Aorta (tissue), 5 donors: ENCODE measurements at regions not wholly inside any gene's neighbourhood (a gene's known extent, or its start where the extent isn't known, plus 50 kb on each side); places are given as distances from the start of the nearest gene placed in this dataset.
"Not testable (repeated sequence)": the region's sequence is repeated elsewhere in the genome, so short reads cannot be mapped to it uniquely, and the experiment has no call there.

Experiments
- ATAC-seq: fragments of 200-7000 bp; cut with Tn5 transposase; one replicate; pipeline ENCODE4 v1.9.1; 2022; ENCODE audit warnings: moderate library complexity; ENCODE audit not compliant: low FRiP score
- DNase-seq, 2 donors: peaks; one replicate each; pipeline ENCODE4 v3.0.0-alpha.2; 2020
- H3K27ac ChIP-seq, 2 donors: one replicate each; pipeline ENCODE4 v1.5.1; 2013; ENCODE audit warnings: low read length in 2 of 2, mild to moderate bottlenecking in 2 of 2, moderate library complexity in 2 of 2, control low read depth in 1 of 2, inconsistent platforms in 1 of 2, low read depth in 1 of 2
- H3K27me3 ChIP-seq, 2 donors: one replicate each; pipeline ENCODE4 v1.6.1; 2013; ENCODE audit warnings: control low read depth in 1 of 2, low read length in 1 of 2, mild to moderate bottlenecking in 1 of 2, moderate library complexity in 1 of 2; ENCODE audit not compliant: insufficient read depth in 2 of 2, control insufficient read depth in 1 of 2
- H3K36me3 ChIP-seq, 2 donors: one replicate each; pipeline ENCODE4 v1.6.1; 2013; ENCODE audit warnings: control low read depth in 1 of 2, low read length in 1 of 2, mild to moderate bottlenecking in 1 of 2; ENCODE audit not compliant: insufficient read depth in 2 of 2, control insufficient read depth in 1 of 2
- H3K4me1 ChIP-seq, 2 donors: one replicate each; pipeline ENCODE4 v1.6.1; 2013; ENCODE audit warnings: low read length in 2 of 2, control low read depth in 1 of 2, mild to moderate bottlenecking in 1 of 2, moderate library complexity in 1 of 2; ENCODE audit not compliant: insufficient read depth in 2 of 2, control insufficient read depth in 1 of 2
- H3K4me3 ChIP-seq, 2 donors: one replicate each; pipeline ENCODE4 v1.5.1; 2013; ENCODE audit warnings: low read length in 2 of 2, control low read depth in 1 of 2, mild to moderate bottlenecking in 1 of 2
- H3K9me3 ChIP-seq: one replicate; pipeline ENCODE4 v1.6.1; 2013; ENCODE audit warnings: mild to moderate bottlenecking, low read length; ENCODE audit not compliant: control insufficient read depth
- WGBS, 2 donors: extraction: QIAGEN DNeasy Blood & Tissue Kit; methylation state at CpG; one replicate each; pipeline ENCODE4 v1.1.7; 2013; 5-methylcytosine and 5-hydroxymethylcytosine counted together
- intact Hi-C, 2 donors: fragments of 100-400 bp; cut with DNase I; formaldehyde crosslinking; loops; one replicate each; pipeline versions ENCODE4 v1.14.2 to v1.15.0; 2022
- donor health status: healthy with polysubstance abuse.
- donor health status: Bipolar disorder and iron deficiency.
- donor health status: DM: no; HTN: no; CAD: no.
- donor health status: DM: no; HTN: no; CAD: no.
- donor health status: DM: yes; HTN: yes; CAD: no.

- ATAC-seq, H3K27ac ChIP-seq, DNase-seq, H3K4me1 ChIP-seq, intact Hi-C loops, H3K9me3 ChIP-seq, H3K4me3 ChIP-seq, H3K36me3 ChIP-seq, H3K27me3 ChIP-seq: not testable (repeated sequence)
- WGBS, 2 donors = 80 to 85% methylated on average over 14 of the region's 14 CpGs
Observed at GRCh38 chr14:37786114-37786625, 190.7 kb downstream of the TTC6 start.

DNA sequence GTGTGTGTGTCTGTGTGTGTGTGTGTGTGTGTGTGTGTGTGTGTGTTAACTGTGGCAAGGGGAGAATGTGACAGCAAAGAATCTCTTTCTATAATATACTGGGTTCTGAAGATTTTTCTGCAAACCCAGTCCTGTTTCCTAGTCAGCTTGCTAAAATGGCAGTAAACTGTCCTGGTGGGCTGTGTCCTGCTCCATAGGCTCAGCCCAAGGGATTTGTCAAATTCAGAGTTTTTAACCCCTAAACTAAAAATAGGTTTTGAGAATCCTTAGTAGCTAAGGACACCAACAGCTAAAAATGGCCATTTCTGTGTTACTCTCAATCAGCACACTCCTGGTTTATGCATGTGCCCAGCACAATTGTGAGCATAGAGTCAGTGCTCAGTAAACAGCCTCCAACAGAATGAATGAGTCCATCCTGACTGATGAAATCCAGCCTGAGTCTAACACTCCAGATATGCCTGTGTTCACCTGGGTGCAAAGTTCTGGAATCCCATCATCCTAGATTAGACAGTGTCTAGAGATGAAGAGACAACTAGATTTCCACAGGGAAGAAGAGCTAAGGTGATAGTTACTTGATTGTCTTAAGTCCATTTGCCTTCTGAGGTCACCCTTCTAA lies 192.6 kb downstream of the TTC6 start:
- no peak overlapping the region for H3K4me3 ChIP-seq
- peaks cover 2% of the 10 kb centered on the region for H3K9me3 ChIP-seq
- no peak overlapping the region for H3K27ac ChIP-seq
- DNase-seq = no peak
- no peaks in the 10 kb centered on the region for H3K4me1 ChIP-seq
- no peak for ATAC-seq
- H3K27me3 ChIP-seq = no peaks in the 10 kb centered on the region
- no peaks in the 10 kb centered on the region for H3K36me3 ChIP-seq
- intact Hi-C loops = no loop called here

DNA sequence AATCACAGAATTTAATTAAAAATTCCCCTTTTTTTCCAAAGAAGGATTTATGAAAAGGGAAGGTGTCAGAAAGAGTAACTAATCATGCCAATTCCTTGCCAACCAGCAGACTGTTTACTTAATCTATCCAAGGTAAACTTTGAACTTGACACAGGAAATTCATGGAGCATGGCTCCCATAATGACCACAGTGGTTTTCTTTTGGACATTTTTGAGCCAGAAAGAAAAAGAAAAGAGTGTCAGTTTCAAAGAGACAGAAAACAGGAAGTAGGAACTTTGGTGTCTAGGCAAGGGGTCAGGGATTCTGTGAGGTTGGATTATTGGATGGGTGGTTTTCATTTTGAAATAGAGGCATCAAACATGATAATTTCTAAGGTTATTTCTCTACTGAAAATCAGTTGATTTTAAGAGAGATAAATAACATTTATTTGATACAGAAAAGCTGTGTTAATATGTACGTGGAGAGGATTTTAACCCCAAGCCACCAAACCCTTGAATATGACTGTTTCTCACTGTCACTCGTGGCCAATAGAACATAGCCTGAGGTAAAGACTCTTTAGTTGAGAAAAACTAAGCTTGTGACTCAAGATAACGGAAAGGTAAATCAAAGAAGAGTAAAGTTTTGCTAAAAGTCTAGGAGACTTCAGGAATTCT lies 196.1 kb downstream of the TTC6 start:
- H3K27me3 ChIP-seq = no peaks in the 10 kb centered on the region

GRCh38 chr14:37792124-37792523 lies 196.7 kb downstream of the TTC6 start:
- Histone ChIP-seq H3K9me3 (peaks cover 2% of the 10 kb centered on the region), H3K4me3 (no peak overlapping the region), H3K36me3 (no peaks in the 10 kb centered on the region), H3K27ac (no peak overlapping the region), H3K27me3 (no peaks in the 10 kb centered on the region), H3K4me1 (no peaks in the 10 kb centered on the region)
- no peak for DNase-seq
- ATAC-seq = no peak
- intact Hi-C loops = no loop called here
- WGBS, 2 donors = 84 to 85% methylated on average over 4 of the region's 4 CpGs

More for the DNA sequence above, 196.1 kb downstream of the TTC6 start:
- no peak for DNase-seq
- no peaks in the 10 kb centered on the region for H3K36me3 ChIP-seq
- intact Hi-C loops = no loop called here
- H3K4me1 ChIP-seq = no peaks in the 10 kb centered on the region
- ATAC-seq = no peak
- H3K4me3 ChIP-seq = no peak overlapping the region
- H3K27ac ChIP-seq = no peak overlapping the region
- WGBS, 2 donors = 60 to 65% methylated on average over 3 of the region's 3 CpGs
- peaks cover 2% of the 10 kb centered on the region for H3K9me3 ChIP-seq

- no peaks in the 10 kb centered on the region for H3K27me3 ChIP-seq
- WGBS, 2 donors = 61 to 72% methylated on average over 4 of the region's 4 CpGs
- H3K4me3 ChIP-seq = no peak overlapping the region
- intact Hi-C loops = no loop called here
- ATAC-seq (no peak), DNase-seq (no peak)
- H3K27ac ChIP-seq = no peak overlapping the region
- no peaks in the 10 kb centered on the region for H3K9me3 ChIP-seq
- H3K4me1 ChIP-seq = no peaks in the 10 kb centered on the region
- H3K36me3 ChIP-seq = no peaks in the 10 kb centered on the region
Observed at GRCh38 chr14:37796703-37797416, 201.4 kb downstream of the TTC6 start.

GRCh38 chr14:37797675-37798074 lies 202.2 kb downstream of the TTC6 start:
- no peak overlapping the region for H3K4me3 ChIP-seq
- no peaks in the 10 kb centered on the region for H3K9me3 ChIP-seq
- ATAC-seq (no peak), DNase-seq (no peak)
- H3K36me3 ChIP-seq = no peaks in the 10 kb centered on the region
- intact Hi-C loops = no loop called here
- H3K27ac ChIP-seq = no peak overlapping the region
- H3K4me1 ChIP-seq = no peaks in the 10 kb centered on the region
- 0 to 40% methylated on average over 1 of the region's 1 CpG for WGBS, 2 donors
- H3K27me3 ChIP-seq = no peaks in the 10 kb centered on the region

DNA sequence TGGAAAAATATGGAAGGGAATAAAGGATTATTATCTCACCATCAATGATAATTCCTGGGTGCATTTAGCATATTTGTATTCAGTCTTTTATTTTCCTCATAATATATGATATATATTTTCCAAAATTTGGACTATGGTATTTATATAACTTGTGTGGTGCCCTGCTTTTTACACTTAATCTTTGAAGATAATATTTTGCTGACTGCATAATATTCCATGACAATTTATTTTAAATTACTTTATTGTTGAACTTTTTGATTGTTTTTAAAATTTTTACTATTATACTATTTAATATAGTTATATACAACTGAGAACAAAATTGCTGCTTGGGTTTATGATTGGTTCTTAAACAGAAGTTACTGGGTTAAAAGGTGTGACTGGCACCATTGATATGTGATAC lies 212.3 kb downstream of the TTC6 start:
- DNase-seq = no peak
- Histone ChIP-seq H3K4me1 (no peaks in the 10 kb centered on the region), H3K27ac (no peak overlapping the region), H3K4me3 (no peak overlapping the region), H3K36me3 (no peaks in the 10 kb centered on the region), H3K27me3 (no peaks in the 10 kb centered on the region), H3K9me3 (no peaks in the 10 kb centered on the region)
- intact Hi-C loops = no loop called here
- ATAC-seq = no peak

DNA sequence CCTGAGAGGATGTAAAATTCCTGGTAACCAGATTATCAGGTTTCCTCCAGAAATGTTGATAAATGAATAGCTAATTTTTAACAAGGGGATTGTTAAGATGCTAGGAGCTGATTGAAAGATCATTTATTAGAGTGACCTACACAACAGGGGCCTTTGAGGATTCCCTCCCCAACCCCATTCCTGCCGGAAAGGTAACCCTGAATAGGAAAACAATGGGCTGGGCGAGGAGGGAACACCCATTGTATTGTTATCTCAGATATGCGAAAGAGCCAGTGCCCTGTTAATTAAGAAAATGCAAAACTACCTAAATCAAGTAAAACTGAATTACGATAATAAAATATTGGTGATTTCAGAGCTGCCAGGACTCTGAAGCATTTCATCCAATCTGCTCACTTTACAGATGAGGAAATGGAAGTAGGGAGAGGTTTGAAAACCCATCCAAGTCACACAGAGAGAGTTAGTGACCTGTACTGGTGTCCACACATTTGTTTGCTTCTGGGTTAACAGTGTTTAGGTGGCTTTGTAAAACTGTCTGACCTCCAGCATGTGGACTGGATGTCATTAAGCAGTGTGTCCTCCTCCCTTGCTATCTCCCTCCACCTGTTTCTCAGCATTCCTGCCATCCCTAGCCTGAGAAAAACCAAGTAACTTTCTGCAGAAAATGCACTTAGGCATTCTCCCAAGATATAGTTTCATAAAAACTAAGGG lies 214.8 kb downstream of the TTC6 start:
- Histone ChIP-seq H3K36me3 (no peaks in the 10 kb centered on the region), H3K4me1 (no peaks in the 10 kb centered on the region), H3K27ac (no peak overlapping the region), H3K27me3 (no peaks in the 10 kb centered on the region), H3K9me3 (no peaks in the 10 kb centered on the region), H3K4me3 (no peak overlapping the region)
- DNase-seq (no peak), ATAC-seq (no peak)
- 72 to 80% methylated on average over 4 of the region's 4 CpGs for WGBS, 2 donors
- intact Hi-C loops = no loop called here
